Amniotic epithelial cell (primary cell): ENCODE measurements at regions not wholly inside any gene's neighbourhood (a gene's known extent, or its start where the extent isn't known, plus 50 kb on each side); places are given as distances from the start of the nearest gene placed in this dataset.

Source experiments
- DNase-seq: peaks from one replicate; pipeline ENCODE4 v3.0.0-alpha.2; 2010; ENCODE audit warnings: low read depth

DNA sequence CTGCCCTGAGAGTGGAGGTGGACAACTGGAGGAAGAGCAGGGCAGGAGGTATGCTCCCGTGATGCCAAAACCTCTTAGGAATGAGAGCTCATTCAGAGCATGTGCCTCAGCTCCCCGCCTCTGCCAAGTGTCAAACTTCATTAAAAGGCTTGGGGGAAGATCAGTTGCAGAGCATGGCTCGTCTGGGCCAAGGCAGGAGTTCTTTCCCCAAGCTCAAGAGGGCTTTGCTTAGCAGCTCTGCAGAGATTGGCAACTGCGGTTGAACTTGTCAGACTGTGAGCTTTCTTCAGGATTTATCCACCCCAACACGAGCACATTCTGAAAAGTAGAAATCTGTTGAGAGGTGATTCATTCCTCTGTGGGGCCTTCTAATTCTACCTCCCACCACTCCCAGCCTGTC lies 248.1 kb downstream of the HS3ST3A1 start:
- peak; percentile 96 for DNase-seq

DNA sequence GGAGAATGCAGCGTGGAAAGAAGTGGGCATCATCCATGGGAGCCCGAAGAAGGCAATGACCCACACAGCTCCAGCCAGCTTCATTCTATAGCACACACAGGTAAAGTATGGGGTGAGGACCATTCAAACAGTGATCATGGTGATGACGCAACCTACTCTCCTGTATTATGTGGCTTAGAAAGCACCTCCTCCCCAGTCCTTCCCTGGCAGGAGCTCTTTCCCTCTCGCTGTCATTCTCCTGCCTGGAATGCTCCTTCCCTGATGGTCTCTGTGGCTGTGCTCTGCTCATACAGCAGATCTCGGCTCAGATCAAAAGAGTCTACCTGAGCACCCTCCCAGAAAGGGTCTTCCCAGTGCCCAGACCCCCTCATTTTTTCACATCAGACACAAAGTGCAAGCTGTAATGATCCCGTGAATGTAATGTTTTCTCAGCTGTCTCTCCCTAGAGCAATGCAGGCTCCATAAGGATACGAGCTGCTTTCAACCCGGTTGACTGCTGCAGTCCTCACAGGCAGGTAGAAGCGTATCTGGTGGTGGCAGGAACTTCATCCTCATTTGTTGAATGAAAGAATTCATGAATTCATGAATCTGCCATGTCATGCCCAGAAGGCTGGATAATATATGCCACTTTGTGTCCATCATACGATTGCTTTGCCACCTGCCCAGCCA lies 248.8 kb downstream of the HS3ST3A1 start:
- DNase-seq, result peak; percentile 46

DNA sequence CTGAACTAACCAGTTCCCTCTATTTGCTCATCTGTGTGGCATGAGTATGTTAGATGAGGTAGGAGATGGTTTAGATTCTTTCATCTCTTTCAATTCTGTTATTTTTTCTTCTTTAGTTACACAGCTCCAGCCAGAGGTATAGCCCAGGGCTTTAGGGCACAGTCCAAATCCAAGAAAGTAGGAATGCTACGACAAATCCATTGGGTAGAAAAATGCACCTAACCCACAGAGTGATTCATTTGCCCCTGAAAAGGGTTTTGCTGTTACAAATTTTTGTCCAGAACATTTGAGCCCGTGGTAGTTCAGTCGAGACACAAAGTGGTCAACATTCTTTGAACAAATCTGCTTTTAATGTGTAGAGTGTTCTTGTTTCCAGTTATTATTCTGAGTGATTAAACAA lies 250.7 kb downstream of the HS3ST3A1 start:
- peak; percentile 64 for DNase-seq

DNA sequence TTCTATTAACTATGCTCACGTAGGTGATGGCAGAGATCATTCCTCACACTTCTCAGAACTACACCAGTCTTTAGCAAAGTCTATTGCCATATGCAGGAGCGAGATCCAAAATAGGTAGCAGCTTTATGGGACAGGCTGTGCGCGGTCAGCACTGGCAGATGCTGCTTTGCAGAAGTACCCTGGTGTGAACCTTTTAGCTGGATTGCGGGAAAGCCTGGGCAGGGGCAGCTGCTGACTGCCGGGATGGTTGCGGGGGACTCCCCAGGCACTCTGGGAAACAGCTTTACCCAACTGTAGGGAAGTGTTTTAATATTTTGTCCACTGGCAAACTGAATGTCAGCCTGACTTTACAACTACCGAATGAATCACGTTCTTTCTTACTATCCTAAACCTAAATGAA lies 251.3 kb downstream of the HS3ST3A1 start:
- no peak for DNase-seq

DNA sequence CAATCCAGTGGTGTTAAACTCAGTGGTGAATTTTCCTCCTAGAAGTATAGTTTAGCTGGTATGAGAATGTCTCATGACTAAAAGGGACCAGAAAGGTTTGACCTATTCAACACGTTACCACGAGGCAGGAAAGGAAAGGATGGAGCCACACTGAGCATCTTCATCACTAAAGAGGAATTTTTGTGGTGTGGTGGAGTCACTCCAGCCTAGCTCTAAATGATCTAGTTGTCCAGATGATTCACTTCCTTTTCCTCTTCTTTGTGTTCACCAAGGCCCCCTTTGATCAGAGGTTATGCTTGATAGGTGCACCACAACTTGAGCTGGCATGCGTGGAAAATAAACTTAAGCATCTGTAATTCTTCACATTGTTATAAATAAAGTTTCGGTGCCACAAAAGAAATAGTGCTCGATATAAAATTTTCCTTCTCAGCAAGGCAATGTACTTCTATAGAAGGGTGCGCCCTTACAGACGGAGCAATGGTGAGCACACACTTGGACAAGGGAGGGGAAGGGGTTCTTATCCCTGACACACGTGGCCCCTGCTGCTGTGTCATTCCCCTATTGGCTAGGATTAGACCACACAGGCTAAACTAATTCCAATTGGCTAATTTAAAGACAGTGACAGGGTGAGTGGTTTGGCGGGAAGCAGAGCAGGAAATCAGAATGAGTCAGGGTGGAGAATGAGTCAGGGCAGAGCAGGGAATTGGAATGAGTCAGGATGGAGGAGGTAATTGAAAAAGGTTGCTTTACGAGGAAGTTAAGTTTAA lies 254.6 kb downstream of the HS3ST3A1 start:
- DNase-seq, result peak; percentile 97

DNA sequence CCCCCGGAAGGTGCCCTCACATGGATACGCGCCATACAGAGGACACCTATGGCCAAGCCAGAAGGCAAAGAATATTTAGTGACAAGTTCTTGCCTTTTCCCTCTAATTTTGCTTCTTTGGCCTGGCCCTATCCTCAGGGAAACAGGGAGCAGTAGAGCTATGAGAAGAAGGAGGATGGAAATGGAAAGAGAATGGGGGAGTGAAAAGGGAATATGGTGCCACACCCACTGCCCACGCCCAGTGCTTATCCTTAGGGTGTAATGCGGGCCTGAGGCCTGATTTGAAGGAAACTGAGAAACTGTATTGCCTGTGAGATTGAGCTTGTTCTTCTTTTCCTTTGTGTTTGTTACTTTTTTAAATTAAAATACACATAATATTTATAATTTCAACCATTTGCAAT lies 255.1 kb downstream of the HS3ST3A1 start:
- no peak for DNase-seq

DNA sequence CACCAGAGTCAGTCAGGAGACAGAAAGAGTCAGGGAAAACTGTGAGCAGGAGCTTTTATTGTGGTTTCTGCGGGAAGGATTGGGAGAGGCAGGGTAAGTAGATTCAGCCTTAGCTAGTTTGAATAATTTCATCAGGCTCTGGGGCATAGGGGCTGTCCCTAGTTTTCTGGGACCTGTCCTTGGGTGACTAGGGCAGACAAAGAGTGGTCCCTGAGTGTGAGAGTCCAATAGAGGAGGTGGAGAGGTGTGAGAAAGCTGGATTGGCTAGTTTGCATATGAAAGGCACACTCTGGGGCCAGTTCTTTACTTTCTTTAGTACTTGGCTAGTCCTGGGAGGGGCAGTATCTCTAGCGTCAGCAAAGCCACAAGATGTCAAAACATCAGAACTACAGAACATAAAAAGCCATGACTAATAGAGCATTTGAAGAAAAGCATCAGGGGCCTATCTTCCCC lies 255.6 kb downstream of the HS3ST3A1 start:
- peak; percentile 99 for DNase-seq

DNA sequence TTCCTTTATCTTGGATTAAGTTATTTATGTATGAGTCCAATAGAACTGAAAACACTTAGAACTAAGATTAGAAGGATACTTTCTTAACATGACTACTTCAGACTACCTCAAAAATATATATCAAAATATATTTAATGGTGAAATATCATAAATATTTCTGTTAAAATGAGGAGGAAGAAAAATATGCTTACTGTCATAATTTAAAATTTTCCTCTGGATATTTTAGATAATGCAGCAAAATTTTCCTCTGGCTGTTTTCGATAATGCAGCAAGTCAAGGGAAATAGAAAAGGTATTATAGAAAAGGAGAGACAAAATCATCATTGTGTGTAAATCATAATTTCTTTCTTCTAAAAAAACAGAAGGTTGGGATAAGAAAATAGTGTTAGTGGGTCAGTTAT lies 263.3 kb downstream of the HS3ST3A1 start:
- DNase-seq, result no peak

DNA sequence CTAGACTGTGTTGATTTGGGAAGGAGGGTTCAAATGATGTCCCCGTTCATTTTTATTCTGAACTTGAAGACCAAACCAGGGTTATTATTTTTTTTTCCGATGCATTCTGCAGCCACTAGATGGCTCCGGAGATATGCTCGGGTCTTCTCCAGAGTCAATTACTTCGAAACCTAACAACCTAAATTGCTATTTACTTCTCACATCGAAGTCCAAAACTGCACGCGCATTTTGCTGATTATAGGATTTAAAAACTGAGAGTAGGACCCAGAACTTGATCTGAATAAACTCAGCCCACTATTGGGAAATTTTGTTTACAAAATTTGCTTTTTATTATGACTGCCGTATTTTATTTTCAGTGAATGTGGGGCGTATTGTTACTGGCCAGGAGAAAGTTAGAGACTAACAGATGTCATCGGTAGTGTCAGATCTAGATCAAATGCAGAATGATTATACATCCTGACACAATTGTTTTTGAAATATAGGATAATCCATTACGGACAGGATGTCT lies 263.8 kb downstream of the HS3ST3A1 start:
- DNase-seq, result peak; percentile 73

DNA sequence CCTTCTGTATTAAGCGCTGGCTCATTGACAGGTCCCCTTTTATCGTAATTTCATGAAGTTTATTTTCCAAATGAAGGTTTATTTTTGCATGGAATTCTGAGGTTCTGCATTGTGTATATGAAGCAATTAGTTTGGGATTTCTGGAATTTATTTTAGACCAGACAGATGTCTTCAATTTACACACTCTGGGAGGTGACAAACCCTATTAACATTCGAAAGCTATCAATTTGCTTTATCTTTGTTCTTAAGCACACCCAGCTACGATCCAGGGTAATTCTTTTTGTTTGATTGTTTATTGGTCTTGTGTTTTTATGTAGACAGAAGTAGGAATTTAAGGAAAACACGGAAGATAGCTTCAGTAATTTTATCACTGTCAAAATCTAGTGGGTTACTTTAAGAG lies 264.6 kb downstream of the HS3ST3A1 start:
- no peak for DNase-seq

DNA sequence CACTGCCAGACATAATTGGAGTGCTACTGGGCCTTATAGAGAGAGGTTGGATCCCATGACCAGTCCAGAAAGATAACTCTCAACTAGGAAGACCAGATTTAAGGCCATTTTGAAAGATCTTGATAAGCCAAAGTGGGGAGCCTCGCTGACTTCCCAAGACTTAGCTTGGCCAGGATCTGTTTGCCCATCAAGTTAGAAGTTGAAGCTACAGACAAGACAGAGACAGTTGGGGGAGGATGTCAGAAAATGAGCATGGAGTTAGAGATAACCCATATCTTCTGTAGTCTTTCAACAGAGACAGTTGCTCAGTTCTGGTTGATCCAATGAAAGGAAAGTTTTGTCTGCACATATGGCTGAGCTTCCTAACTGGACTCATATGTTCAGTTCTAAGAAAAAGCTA lies 267.4 kb downstream of the HS3ST3A1 start:
- DNase-seq, result no peak

DNA sequence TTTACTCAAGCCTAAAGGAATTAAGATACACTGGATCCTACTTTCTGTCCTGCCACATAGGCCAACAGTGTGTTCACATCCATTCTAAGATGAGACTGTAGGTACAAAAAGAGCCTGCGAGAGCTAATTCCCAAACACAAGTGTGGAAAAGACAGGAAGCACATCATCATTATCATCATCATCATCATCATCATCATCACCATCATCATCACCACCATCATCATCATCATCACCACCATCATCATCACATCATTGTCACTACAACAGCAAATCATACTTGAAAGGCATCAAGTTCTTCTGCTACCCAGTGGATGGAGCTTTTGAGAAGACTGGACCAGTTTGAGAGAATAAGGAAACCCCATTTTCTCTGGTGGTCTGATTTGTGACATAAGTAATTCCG lies 268.1 kb downstream of the HS3ST3A1 start:
- DNase-seq, result no peak

DNA sequence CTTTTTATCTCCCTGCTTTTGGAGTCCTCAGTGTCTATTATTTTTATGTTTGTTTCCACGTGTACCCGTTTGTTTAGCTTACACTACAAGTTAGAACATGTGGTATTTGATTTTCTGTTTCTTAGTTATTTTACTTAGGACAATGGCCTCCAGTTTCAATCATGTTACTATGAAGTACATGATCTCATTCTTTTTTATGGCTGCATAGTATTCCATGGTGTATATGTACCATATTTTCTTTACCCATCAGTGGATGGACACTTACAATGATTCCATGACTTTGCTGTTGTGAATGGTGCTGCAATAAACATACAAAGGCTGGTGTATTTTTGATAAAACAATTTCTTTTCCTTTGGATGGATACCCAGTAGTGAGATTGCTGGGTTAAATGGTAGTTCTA lies 269.5 kb downstream of the HS3ST3A1 start:
- no peak for DNase-seq

DNA sequence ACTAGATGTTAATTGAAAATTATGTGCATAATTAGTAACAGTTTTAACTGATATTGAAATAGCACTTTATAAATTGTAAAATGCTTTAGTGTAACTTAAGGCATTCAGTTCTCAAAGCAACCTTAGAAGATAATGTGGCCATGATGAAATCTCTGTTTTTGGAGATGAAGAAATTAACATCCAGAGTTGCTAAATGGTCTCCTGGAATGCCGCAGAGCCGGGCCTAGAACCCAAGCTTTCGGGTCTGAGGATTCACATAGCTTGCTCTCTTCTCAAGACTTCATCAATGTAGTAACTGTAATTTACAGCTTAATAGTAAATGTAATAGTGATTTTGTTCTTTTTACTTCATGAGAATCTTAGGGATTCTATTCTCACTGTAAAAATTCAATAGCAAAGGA lies 272.3 kb downstream of the HS3ST3A1 start:
- no peak for DNase-seq

DNA sequence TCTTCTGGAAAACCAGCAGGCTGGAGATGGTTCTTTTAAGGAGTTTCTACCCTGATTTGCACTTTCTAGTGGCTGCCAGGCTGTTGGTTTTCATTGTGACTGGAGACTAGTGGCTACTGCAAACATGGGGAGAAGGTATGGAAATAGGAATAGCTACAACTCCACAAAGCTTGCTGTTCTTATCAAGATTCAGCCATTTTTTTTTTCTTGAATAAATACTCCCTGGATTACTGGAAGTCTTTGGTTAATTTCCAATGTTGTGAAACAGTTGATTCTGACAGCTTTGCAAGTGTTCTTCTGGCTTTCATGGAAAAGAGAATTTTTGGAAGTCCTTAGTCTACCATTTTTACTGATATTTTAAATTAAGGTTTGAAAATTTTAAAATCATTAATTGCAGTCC lies 277.7 kb downstream of the HS3ST3A1 start:
- peak; percentile 76 for DNase-seq

DNA sequence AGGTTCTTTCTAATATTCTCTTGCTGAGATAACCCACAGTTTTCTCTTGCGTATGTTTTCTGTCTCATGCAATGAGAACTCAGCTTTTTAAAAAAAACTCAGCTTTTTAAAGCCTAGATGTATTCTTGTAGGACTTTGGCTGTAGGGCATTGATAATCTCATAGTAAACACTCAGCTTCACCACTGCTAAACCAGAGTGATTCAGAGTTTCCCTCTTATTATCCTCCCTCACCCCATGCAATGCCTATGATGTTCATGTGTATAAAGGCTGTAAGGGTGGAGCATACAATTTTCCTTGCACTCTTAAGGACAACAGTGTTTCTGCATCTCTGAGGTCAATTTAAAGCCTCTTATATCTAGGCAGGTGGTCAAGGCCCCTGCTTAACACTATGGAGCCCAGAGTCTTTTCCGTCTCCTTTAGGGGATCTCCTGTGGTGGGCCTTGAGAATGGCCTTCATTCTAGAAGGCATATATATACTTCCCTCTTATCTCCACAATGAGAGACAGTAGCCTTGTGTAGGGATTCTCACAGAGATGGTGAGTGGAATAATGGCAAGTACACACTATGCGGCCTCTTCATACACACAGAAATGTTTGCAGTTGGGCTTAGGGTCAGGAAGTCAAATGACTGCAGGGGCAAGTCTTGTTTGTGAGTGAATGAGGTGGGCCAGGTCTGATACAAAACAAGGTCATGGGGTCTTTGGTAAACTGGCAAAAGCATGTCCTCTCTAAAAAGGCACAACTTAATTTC lies 279.6 kb downstream of the HS3ST3A1 start:
- DNase-seq, result peak; percentile 5

DNA sequence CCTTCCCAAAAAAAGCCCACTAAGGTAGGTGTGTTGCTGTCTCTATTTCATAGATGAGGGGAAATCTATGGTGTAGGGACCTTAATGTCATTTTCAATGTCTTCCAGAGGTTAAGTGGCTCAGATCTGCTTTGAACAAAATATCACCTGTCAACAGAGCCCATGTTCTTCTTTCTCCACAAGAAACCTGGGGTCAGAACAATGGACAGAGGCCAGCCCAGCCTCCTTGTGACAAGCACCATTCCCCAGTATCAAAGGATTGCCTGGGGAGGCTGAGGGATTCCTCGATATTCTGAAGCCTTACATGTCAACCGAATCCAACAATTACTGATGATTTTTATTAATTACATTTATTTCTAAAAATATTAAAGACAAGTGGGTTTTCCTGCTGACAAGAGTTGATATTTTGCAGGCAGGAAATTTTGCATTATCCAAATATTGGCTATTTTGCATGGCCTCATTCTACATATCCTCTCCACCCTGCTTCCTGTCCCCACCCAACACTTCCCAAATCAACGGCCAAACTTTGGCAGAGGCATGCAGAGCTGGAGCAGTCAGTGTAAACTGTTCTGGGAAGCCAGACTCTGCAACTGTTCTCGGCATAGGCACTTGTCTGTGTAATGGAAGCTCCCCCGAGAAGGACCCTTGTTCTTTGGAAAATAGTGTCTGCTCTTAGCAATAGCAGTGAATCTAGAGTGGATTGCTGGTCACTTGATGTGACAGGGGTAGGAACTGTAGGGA lies 281.5 kb downstream of the HS3ST3A1 start:
- peak; percentile 7 for DNase-seq

DNA sequence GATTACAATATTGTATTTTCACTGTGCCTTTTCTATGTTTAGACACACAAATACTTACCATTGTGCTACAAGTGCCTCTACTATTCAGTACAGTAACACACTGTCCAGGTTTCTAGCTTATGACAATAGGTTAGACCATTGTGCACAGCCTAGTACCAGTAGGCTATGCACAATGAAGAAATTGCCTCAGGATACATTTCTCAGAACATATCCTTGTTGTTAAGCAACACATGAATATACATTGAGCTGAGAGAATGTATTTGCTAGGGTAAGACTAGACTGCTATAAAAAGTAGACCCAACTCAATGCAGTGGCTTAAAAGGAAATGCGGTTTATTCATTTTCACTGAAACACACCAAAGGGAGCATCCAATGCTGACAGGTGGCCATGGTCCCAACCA lies 285.1 kb downstream of the HS3ST3A1 start:
- DNase-seq, result no peak

DNA sequence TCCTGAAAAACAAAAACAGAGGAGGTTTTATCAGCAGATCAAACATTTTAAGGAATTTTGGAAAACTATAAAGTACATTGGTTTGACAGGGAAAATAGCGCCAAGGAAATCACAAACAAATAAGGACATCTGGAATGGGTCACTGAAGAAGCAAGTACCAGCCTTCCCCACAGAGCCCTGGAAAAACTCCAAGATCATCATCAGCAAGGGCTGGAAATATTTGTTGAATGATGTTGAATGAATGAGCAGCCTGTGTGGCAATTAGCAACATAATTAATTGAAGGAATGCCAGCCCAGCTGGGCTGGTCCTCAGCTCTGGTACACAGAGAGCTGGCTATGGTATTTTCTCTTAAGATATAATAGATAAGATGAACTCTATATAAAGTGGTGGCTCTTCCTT lies 290.4 kb downstream of the HS3ST3A1 start:
- DNase-seq, result peak; percentile 65

DNA sequence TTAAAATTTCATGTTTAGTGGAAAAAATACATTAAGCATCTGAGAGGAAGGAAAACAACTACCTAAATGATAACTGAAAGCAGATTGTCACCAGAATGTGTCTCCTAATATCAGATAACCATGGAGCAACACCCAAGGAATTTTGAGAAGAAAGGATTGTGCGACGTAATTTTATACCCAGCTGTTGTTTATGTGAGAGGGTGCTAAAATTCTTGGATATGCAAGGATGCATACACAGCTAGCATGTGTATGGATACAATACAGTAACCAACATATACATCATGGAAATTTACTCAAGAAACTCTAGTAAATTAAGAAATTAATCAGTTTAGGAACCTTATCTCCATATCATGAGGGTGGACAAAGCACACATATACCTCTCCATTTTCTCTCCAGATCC lies 290.9 kb downstream of the HS3ST3A1 start:
- DNase-seq, result no peak

DNA sequence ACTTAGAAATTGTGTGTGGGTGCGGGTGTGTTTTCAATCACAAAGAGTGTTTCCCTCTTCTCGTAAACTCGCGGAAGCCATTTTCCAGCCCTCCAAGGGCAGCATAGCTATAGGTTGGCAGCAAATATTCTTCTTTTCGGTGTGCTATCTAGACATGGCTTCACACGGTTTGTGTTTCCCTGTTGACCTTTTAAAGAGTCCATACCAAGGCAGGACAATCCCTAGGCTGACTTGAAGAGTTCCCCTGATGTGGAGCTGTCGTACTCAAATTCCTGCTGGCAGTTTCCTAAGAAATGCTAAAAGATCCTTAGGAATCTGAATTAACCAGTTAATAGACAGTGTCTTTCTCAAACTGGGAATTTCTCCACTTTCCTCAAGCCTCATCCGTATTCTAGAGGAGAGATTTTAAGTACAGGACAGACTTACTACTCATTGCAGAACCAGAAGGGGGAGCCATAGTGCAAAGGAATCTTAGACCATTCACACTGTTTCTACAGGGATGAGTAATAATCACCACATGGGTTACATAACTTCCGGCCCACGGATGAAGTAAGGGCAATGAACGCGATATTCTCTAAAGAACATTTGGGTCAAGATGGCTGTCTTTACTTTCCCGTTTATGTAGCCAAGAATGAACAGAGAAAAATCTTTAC lies 288.6 kb upstream of the ELAC2 start:
- DNase-seq, result peak; percentile 92

DNA sequence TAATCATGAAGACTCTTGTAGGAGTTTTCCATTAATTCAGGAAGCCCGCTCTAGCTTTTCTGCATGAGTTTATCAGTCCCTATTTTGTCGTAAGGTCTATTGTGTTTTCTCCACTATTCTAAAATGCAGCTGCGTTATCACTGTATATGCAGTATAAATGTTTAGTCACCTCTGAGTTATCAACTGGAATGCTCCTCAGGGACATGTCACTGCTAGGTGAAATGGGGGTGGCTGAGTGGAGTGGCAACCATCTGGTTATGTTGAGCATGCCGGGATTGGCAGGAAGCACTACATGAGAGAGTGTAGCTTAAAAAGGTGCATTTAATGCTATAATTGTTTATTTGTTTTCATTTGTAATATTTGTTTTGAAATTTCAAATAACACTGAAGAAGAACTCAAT lies 285.2 kb upstream of the ELAC2 start:
- no peak for DNase-seq
